ENCODE measurements at regions not wholly inside any gene's neighbourhood (a gene's known extent, or its start where the extent isn't known, plus 50 kb on each side); places are given as distances from the start of the nearest gene placed in this dataset. TPM values are rescaled to one million over a fixed set of nuclear protein-coding genes. Genes with fewer than 3 reads are reported as not detected.

DNA sequence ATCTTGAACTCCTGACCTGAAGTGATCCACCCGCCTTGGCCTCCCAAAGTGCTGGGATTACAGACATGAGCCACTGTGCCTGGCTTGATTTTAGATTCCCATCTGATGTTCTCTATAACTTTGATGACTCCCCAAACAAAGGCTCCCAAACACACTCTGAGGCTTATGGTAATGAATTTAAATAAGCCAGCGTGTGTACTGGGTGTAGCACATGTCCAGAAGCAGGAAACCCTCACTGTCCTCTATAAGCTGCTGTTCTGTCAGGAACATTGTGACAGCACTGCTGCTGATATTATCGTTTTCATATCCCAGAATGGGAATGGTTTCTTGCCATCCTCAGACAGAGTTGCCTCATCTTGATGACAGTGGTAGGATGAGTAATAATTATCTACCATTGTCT is 54.1 kb upstream of the SALL4 start:
- Histone ChIP-seq H3K9me3 (no peaks in the 10 kb centered on the region), H3K27me3 (no peaks in the 10 kb centered on the region), H3K36me3 (no peaks in the 10 kb centered on the region), H3K4me3 (no peak overlapping the region), H3K27ac (no peak overlapping the region), H3K4me1 (no peaks in the 10 kb centered on the region)
- TF ChIP-seq, protein P1, sequence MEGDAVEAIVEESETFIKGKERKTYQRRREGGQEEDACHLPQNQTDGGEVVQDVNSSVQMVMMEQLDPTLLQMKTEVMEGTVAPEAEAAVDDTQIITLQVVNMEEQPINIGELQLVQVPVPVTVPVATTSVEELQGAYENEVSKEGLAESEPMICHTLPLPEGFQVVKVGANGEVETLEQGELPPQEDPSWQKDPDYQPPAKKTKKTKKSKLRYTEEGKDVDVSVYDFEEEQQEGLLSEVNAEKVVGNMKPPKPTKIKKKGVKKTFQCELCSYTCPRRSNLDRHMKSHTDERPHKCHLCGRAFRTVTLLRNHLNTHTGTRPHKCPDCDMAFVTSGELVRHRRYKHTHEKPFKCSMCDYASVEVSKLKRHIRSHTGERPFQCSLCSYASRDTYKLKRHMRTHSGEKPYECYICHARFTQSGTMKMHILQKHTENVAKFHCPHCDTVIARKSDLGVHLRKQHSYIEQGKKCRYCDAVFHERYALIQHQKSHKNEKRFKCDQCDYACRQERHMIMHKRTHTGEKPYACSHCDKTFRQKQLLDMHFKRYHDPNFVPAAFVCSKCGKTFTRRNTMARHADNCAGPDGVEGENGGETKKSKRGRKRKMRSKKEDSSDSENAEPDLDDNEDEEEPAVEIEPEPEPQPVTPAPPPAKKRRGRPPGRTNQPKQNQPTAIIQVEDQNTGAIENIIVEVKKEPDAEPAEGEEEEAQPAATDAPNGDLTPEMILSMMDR (IDR thresholded peaks at IDR 0.05), result no peak
- no peak for TF ChIP-seq POLR2A (IDR thresholded peaks at IDR 0.05)
- TF ChIP-seq EP300 (IDR thresholded peaks at IDR 0.05), result no peak
- DNase-seq (ENCODE audit: low spot score in 2 of 2), result no peak
- 70 to 72% methylated on average over 3 of the region's 3 CpGs for WGBS, 2 donors

DNA sequence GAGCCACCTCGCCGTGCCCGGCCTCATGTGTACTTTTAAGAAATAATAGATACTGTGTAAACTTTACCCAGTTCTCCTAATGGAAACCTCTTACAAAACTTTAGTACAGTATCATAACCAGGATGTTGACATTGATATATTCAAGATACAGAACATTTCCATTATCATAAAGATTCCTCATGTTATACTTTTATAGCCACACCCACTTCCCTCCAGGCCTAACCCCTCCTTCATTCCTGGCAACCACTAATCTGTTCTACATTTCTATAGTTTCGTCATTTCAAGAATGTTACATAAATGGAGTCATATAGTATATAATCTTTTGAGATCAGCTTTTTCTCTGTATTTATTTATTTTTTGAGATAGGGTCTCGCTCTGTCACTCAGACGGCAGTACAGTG is 52.6 kb upstream of the SALL4 start:
- H3K27me3 ChIP-seq, result no peaks in the 10 kb centered on the region
- no peaks in the 10 kb centered on the region for H3K9me3 ChIP-seq
- no peak overlapping the region for H3K4me3 ChIP-seq
- TF ChIP-seq POLR2A (IDR thresholded peaks at IDR 0.05) (no peak), EP300 (IDR thresholded peaks at IDR 0.05) (no peak)
- TF ChIP-seq, protein P1 (IDR thresholded peaks at IDR 0.05), result no peak
- DNase-seq (ENCODE audit: low spot score in 2 of 2), result no peak
- 93 to 94% methylated on average over 6 of the region's 6 CpGs for WGBS, 2 donors
- H3K36me3 ChIP-seq, result no peaks in the 10 kb centered on the region
- no peak overlapping the region for H3K27ac ChIP-seq
- no peaks in the 10 kb centered on the region for H3K4me1 ChIP-seq

Small RNA genes in the stretch of these regions (small RNA-seq; reads per million reads assigned to genes)
- gene RNU6-347P (not detected), gene RNU7-6P (not detected)

Measured in tibial nerve (tissue), 4 donors.